Esophagus muscularis mucosa (tissue), 4 donors: ENCODE measurements at regions not wholly inside any gene's neighbourhood (a gene's known extent, or its start where the extent isn't known, plus 50 kb on each side); places are given as distances from the start of the nearest gene placed in this dataset.

Source experiments
- DNase-seq: peaks from one replicate; pipeline ENCODE4 v3.0.0-alpha.2; 2017; ENCODE audit errors: extremely low spot score
- H3K27ac ChIP-seq, 4 donors: fragments of 200-600 bp; sonication (generic); replicated peaks in 1 of 4; 1 replicate in 3 of 4; 2 replicates in 1 of 4; pipeline ENCODE4 v1.5.1; 2016 to 2019; ENCODE audit warnings: mild to moderate bottlenecking in 1 of 4
- H3K27me3 ChIP-seq, 4 donors: fragments of 200-600 bp; sonication (generic); one replicate each; pipeline versions ENCODE4 v1.5.1 to v1.6.0; 2016 to 2019
- H3K36me3 ChIP-seq, 4 donors: fragments of 200-600 bp; sonication (generic); one replicate each; pipeline ENCODE4 v1.5.1; 2016 to 2019
- H3K4me1 ChIP-seq, 4 donors: fragments of 200-600 bp; sonication (generic); one replicate each; pipeline ENCODE4 v1.5.1; 2016 to 2019
- H3K4me3 ChIP-seq, 4 donors: fragments of 200-600 bp; sonication (generic); 1 replicate in 2 of 4; 2 replicates in 2 of 4; pipeline ENCODE4 v1.5.1; 2016 to 2019; ENCODE audit warnings: mild to moderate bottlenecking in 4 of 4, moderate library complexity in 1 of 4
- H3K9me3 ChIP-seq, 4 donors: fragments of 200-600 bp; sonication (generic); 1 replicate in 3 of 4; 2 replicates in 1 of 4; pipeline ENCODE4 v1.5.1; 2016 to 2019
- EP300 ChIP-seq: sonication (generic); formaldehyde crosslinking; IDR thresholded peaks from one replicate; pipeline ENCODE4 v1.6.1; 2017; ENCODE audit warnings: antibody characterized with exemption
- POLR2A ChIP-seq: fragments of 450-650 bp; IDR thresholded peaks from one replicate; pipeline ENCODE4 v1.6.1; 2017; ENCODE audit warnings: antibody characterized with exemption, moderate library complexity, mild to moderate bottlenecking, low read depth
- POLR2AphosphoS5 ChIP-seq, 2 donors: sonication (generic); formaldehyde crosslinking; IDR thresholded peaks; one replicate each; pipeline ENCODE4 v1.6.1; 2017; ENCODE audit warnings: antibody characterized with exemption in 2 of 2
- WGBS: methylation state at CpG from one replicate; pipeline ENCODE4 v1.1.5; 2018; 5-methylcytosine and 5-hydroxymethylcytosine counted together
- intact Hi-C: fragments of 100-400 bp; cut with DNase I; formaldehyde crosslinking; loops from one replicate; pipeline ENCODE4 v1.15.1; 2023
- TF ChIP-seq, protein P1 (sequence below), 3 experiments: fragments of 200-600 bp in 2 of 3; fragments of 450-650 bp in 1 of 3; sonication (generic) in 2 of 3; IDR thresholded peaks; one replicate each; pipeline ENCODE4 v1.5.1; 2017 to 2019; ENCODE audit warnings: antibody characterized with exemption in 3 of 3, mild to moderate bottlenecking in 2 of 3, moderate library complexity in 1 of 3

DNA sequence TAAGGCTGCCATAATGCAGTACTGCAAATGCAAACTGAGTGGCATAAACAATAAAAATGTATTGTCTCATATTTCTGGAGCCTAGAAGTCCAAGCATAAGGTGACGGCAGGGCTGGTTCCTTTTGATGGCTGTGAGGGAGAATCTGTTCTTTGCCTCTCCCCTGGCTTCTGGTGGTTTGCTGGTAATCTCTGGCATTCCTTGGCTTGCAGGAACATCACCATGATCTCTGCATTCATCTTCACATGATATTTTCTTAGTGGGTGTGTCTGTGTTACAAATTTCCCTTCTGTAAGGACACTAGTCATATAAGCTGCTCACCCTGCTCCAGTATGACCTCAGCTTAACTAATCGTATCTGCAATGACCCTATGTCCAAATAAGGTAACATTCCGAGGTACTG is 1104.2 kb upstream of the CITED2 start:
- DNase-seq = no peak
- H3K27ac ChIP-seq = no peak overlapping the region
- WGBS = 92% methylated on average over 3 of the region's 3 CpGs
- no peaks in the 10 kb centered on the region for H3K36me3 ChIP-seq
- no peak overlapping the region for H3K4me3 ChIP-seq
- H3K4me1 ChIP-seq = peaks cover 0 to 8% (median 3%) of the 10 kb centered on the region in 4 donors
- no peaks in the 10 kb centered on the region for H3K9me3 ChIP-seq
- intact Hi-C loops = no loop called here
- TF ChIP-seq POLR2A (no peak), EP300 (no peak), POLR2AphosphoS5 (IDR thresholded peaks at IDR 0.05) (no peak)
- TF ChIP-seq, protein P1, sequence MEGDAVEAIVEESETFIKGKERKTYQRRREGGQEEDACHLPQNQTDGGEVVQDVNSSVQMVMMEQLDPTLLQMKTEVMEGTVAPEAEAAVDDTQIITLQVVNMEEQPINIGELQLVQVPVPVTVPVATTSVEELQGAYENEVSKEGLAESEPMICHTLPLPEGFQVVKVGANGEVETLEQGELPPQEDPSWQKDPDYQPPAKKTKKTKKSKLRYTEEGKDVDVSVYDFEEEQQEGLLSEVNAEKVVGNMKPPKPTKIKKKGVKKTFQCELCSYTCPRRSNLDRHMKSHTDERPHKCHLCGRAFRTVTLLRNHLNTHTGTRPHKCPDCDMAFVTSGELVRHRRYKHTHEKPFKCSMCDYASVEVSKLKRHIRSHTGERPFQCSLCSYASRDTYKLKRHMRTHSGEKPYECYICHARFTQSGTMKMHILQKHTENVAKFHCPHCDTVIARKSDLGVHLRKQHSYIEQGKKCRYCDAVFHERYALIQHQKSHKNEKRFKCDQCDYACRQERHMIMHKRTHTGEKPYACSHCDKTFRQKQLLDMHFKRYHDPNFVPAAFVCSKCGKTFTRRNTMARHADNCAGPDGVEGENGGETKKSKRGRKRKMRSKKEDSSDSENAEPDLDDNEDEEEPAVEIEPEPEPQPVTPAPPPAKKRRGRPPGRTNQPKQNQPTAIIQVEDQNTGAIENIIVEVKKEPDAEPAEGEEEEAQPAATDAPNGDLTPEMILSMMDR (IDR thresholded peaks at IDR 0.05) = no peak
- no peaks in the 10 kb centered on the region for H3K27me3 ChIP-seq

DNA sequence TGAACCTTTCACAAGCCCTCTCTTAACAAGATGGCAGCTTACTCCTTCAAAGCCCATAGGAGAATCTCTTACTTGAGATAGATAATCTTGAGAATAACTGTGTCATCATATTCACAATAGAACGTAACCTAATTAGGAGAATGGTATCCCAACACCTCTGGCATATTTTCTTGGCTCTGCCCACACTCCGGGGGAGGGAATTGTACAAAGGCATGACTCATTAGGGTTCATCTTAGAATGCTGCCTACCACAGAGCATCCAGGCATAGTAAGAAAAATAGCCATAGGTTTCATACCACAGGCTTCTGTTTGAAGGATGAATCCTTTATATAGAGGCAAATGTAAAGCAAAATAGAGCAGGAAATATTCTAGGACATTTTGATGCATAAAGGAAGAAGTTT is 1100.6 kb upstream of the CITED2 start:
- DNase-seq = no peak
- peaks cover 0 to 5% (median 0%) of the 10 kb centered on the region in 4 donors for H3K4me1 ChIP-seq
- H3K27me3 ChIP-seq = no peaks in the 10 kb centered on the region
- H3K27ac ChIP-seq = no peak overlapping the region
- 89% methylated on average over 2 of the region's 2 CpGs for WGBS
- intact Hi-C loops = no loop called here
- no peak overlapping the region for H3K4me3 ChIP-seq
- H3K36me3 ChIP-seq = no peaks in the 10 kb centered on the region
- H3K9me3 ChIP-seq = no peaks in the 10 kb centered on the region
- TF ChIP-seq POLR2AphosphoS5 (IDR thresholded peaks at IDR 0.05) = no peak
- no peak for TF ChIP-seq POLR2A
- TF ChIP-seq, protein P1 (IDR thresholded peaks at IDR 0.05) = no peak
- no peak for TF ChIP-seq EP300

DNA sequence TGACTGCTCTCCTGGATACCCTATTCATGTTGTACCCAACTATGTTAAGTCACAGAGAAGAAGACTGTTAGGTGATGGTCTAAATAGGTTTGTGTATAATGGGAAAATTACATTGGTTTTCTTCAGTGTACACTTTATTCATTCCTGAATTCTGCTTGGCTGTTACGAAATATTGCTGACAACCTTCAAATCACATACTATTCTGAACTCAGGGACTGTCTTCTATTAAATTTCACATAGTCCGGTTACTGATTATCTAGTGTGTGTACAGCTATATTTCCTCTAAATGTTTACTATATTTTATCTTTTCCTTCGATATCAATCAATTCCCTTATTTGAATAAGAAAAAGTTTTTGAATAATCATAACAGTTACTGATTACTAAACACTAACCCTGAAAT is 1090.3 kb upstream of the CITED2 start:
- peaks cover 17 to 28% (median 21%) of the 10 kb centered on the region in 4 donors for H3K4me1 ChIP-seq
- 96% methylated on average over 3 of the region's 3 CpGs for WGBS
- DNase-seq = no peak
- no peak for TF ChIP-seq POLR2AphosphoS5 (IDR thresholded peaks at IDR 0.05)
- no peak for TF ChIP-seq POLR2A
- intact Hi-C loops = no loop called here
- no peaks in the 10 kb centered on the region for H3K36me3 ChIP-seq
- no peak overlapping the region for H3K4me3 ChIP-seq
- no peaks in the 10 kb centered on the region for H3K27me3 ChIP-seq
- no peak overlapping the region for H3K27ac ChIP-seq
- H3K9me3 ChIP-seq = peaks cover 0 to 4% (median 0%) of the 10 kb centered on the region in 4 donors

DNA sequence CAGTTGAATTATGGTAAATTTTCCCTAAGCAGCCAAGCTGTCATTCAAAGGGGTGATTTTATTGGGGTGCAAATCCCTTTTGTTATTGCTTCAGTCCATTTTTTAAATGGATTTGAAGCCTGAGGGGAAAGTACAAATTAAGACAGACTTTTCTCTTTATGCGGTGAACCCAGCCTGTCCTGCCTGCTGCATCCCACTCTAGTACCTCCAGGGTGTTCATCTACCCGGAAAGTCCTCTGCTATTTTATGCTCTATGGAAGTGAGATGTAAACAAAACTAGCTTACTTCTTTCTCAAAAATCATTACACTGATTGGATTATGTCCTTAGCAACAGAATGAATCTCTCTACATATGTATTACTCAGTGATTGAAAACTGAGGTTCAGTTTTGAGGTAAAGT is 1088.9 kb upstream of the CITED2 start:
- TF ChIP-seq, protein P1 (IDR thresholded peaks at IDR 0.05) = no peak
- no peak for TF ChIP-seq EP300
- no peak for TF ChIP-seq POLR2AphosphoS5 (IDR thresholded peaks at IDR 0.05)
- no peak for TF ChIP-seq POLR2A
- H3K36me3 ChIP-seq = no peaks in the 10 kb centered on the region
- peaks cover 17 to 28% (median 21%) of the 10 kb centered on the region in 4 donors for H3K4me1 ChIP-seq
- DNase-seq = no peak
- H3K4me3 ChIP-seq = no peak overlapping the region
- H3K9me3 ChIP-seq = peaks cover 0 to 4% (median 0%) of the 10 kb centered on the region in 4 donors
- WGBS = 92% methylated on average over 2 of the region's 2 CpGs
- peak overlapping the region; percentile 65 to 79 (median 74) for H3K27ac ChIP-seq
- H3K27me3 ChIP-seq = no peaks in the 10 kb centered on the region
- intact Hi-C loops = no loop called here

DNA sequence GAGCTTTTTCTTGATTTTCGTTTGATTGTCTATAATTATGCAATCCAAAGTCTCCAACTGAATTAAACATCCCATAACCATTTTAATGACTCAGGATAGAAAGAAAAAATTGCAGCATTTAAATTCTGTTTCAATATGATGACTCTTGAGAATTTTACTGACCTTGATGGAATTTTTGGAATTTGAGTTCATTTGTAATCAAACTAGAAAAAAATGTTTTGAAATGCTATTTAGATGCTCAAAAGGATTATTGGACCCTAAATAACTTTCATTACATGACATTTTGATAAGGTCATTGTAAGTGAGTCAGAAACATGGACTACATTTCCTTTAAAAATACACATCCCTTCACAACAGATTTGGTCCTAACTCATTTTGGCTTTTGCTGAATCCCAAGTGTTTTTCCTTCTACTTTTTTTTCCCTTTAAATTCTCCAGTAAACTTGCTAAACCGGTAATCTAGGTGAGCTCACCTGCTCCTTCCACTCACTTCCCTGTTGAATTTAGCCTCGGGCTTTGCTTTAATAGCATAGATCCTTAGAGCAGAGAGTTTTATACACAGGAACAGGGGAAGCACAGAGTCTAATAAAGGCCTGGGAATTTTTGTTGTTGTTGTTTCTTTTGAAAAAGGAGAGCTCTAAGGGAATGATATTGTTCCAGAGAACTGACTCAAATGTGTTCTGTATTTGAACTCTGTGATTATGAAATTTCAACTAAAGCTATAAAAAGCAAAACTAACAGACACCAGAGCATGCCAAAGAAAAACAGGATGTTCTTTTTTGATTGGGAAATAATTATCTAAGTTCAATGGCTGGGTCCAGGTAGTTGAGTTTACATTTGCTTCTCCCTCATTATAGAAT is 1088.2 kb upstream of the CITED2 start:
- 59% methylated on average over 3 of the region's 3 CpGs for WGBS
- Histone ChIP-seq H3K27ac (peak overlapping the region; percentile 65 to 79 (median 74)), H3K36me3 (no peaks in the 10 kb centered on the region), H3K27me3 (no peaks in the 10 kb centered on the region), H3K9me3 (peaks cover 0 to 4% (median 0%) of the 10 kb centered on the region in 4 donors), H3K4me1 (peaks cover 17 to 28% (median 23%) of the 10 kb centered on the region in 4 donors), H3K4me3 (no peak overlapping the region)
- no peak for DNase-seq
- intact Hi-C loops = no loop called here
- peak in 1 of 2 donors; percentile 45 for TF ChIP-seq POLR2AphosphoS5 (IDR thresholded peaks at IDR 0.05)
- TF ChIP-seq POLR2A = no peak
